K562 (cell line): ENCODE measurements at regions not wholly inside any gene's neighbourhood (a gene's known extent, or its start where the extent isn't known, plus 50 kb on each side); places are given as distances from the start of the nearest gene placed in this dataset.

Experiments
- ATAC-seq: fragments of 200-7000 bp; cut with Tn5 transposase; 3 replicates; pipeline ENCODE4 v1.9.1; 2020; ENCODE audit warnings: moderate library complexity
- BruUV-seq: library from RNA; stranded (reverse); fragments of 400-500 nt; replicated peaks from 2 replicates; lab custom pipeline; 2021; lab: Mats Ljungman, UMichigan
- CTCF ChIA-PET: fragments of 300-600 bp; formaldehyde crosslinking; extraction: SDS; loops from one replicate; lab custom pipeline; 2021; ENCODE audit warnings: low intra/inter-chr PET ratio; lab: Yijun Ruan, JAX
- POLR2A ChIA-PET: fragments of 300-600, 350-650 bp; sonication (Branson Sonifier 250); formaldehyde crosslinking; extraction: SDS; loops from one replicate; lab custom pipeline; 2021; ENCODE audit warnings: antibody characterized with exemption, inconsistent platforms; lab: Yijun Ruan, JAX
- DNase-seq, 4 experiments: peaks; one replicate each; pipeline versions ENCODE4 v3.0.0 to v3.0.0-alpha.2; 2011 to 2018; ENCODE audit warnings: low spot score in 3 of 4, mixed read lengths in 3 of 4; ENCODE audit errors: extremely low read depth in 1 of 4
- FAIRE-seq: peaks from 2 replicates; lab custom pipeline; 2011; peaks lifted over from hg19 to GRCh38; lab: Jason Lieb, UNC
- H2AFZ ChIP-seq: 2 replicates; pipeline ENCODE4 v1.6.0; 2011; ENCODE audit warnings: low read depth, low read length, control low read depth, inconsistent platforms
- H3K27ac ChIP-seq: fragments of 200-600 bp; 3 replicates; pipeline ENCODE4 v1.8.0; 2011; ENCODE audit warnings: low read depth, mild to moderate bottlenecking, control low read depth, inconsistent platforms, low read length, moderate library complexity, mixed read lengths; ENCODE audit errors: extremely low read depth
- H3K27me3 ChIP-seq, 2 experiments: fragments of 300-600 bp in 1 of 2; 2 replicates in 1 of 2; 3 replicates in 1 of 2; pipeline versions ENCODE4 v1.6.0 to v1.8.0; 2011; ENCODE audit warnings: inconsistent platforms in 2 of 2, low read length in 2 of 2, mild to moderate bottlenecking in 1 of 2, mixed read lengths in 1 of 2, moderate library complexity in 1 of 2; ENCODE audit not compliant: control insufficient read depth in 2 of 2, insufficient read depth in 2 of 2
- H3K36me3 ChIP-seq: fragments of 300-600 bp; 3 replicates; pipeline ENCODE4 v1.8.0; 2011; ENCODE audit warnings: mild to moderate bottlenecking, low read length, inconsistent platforms; ENCODE audit not compliant: control insufficient read depth, insufficient read depth
- H3K4me1 ChIP-seq, 2 experiments: fragments of 200-600 bp in 1 of 2; replicated peaks in 1 of 2; 2 replicates in 1 of 2; 3 replicates in 1 of 2; pipeline versions ENCODE4 v1.5.1 to v1.8.0; 2011; ENCODE audit warnings: inconsistent platforms in 2 of 2, low read length in 2 of 2, mild to moderate bottlenecking in 1 of 2, mixed read lengths in 1 of 2, moderate library complexity in 1 of 2; ENCODE audit not compliant: control insufficient read depth in 2 of 2, insufficient read depth in 2 of 2
- H3K4me2 ChIP-seq: 2 replicates; pipeline ENCODE4 v1.6.1; 2011; ENCODE audit warnings: low read length, control low read depth, inconsistent platforms, mixed read lengths; ENCODE audit not compliant: insufficient read depth
- H3K4me3 ChIP-seq: fragments of 200-600 bp; sonication (generic), shearing (Covaris generic); 2 replicates; pipeline ENCODE4 v1.5.1; 2016; ENCODE audit warnings: control low read depth, inconsistent platforms
- H3K79me2 ChIP-seq: fragments of 200-600 bp; 3 replicates; pipeline ENCODE4 v1.8.0; 2011; ENCODE audit warnings: low read length, inconsistent platforms; ENCODE audit not compliant: control insufficient read depth, insufficient read depth
- H3K9ac ChIP-seq, 2 experiments: 2 replicates each; pipeline versions ENCODE4 v1.6.0 to v1.6.1; 2011; ENCODE audit warnings: low read depth in 2 of 2, low read length in 2 of 2, control low read depth in 1 of 2, inconsistent platforms in 1 of 2, mild to moderate bottlenecking in 1 of 2, mixed read lengths in 1 of 2; ENCODE audit not compliant: insufficient read depth in 1 of 2
- H3K9me1 ChIP-seq: one replicate; pipeline ENCODE4 v1.6.0; 2011; ENCODE audit warnings: inconsistent platforms, mild to moderate bottlenecking, low read length, moderate library complexity; ENCODE audit not compliant: control insufficient read depth, insufficient read depth
- H3K9me3 ChIP-seq: replicated peaks from 2 replicates; pipeline ENCODE4 v1.5.1; 2011; ENCODE audit warnings: low read depth, low read length, inconsistent platforms; ENCODE audit not compliant: control insufficient read depth, insufficient read depth
- H4K20me1 ChIP-seq: replicated peaks from 2 replicates; pipeline ENCODE4 v1.6.1; 2011; ENCODE audit warnings: low read length, inconsistent platforms, mixed read lengths; ENCODE audit not compliant: control insufficient read depth, insufficient read depth
- ARHGAP35 ChIP-seq: fragments of 450-650 bp; IDR thresholded peaks from 2 replicates; pipeline ENCODE4 v1.6.1; 2018; ENCODE audit not compliant: partially characterized antibody
- CBFB ChIP-seq: sonication (generic); formaldehyde crosslinking; IDR thresholded peaks from 2 replicates; pipeline ENCODE4 v1.4.0; 2020; ENCODE audit warnings: mild to moderate bottlenecking, missing genetic modification reagents
- E2F3 ChIP-seq: fragments of 250-450 bp; sonication (Bioruptor Pico); IDR thresholded peaks from 2 replicates; pipeline ENCODE4 v1.4.0; 2020; ENCODE audit warnings: mild to moderate bottlenecking
- IFI16 ChIP-seq: fragments of 250-450 bp; sonication (Bioruptor Pico); IDR thresholded peaks from 2 replicates; pipeline ENCODE4 v2.1.2; 2022; ENCODE audit warnings: mild to moderate bottlenecking, inconsistent platforms
- MTA3 ChIP-seq: fragments of 450-650 bp; formaldehyde crosslinking; IDR thresholded peaks from 2 replicates; pipeline ENCODE4 v1.6.1; 2017; ENCODE audit warnings: mild to moderate bottlenecking, borderline replicate concordance
- MXI1 ChIP-seq: IDR thresholded peaks from 2 replicates; pipeline ENCODE4 v1.6.1; 2011; ENCODE audit warnings: low read depth, mild to moderate bottlenecking, improper control_type of control experiment, low read length
- POLR2AphosphoS5 ChIP-seq: IDR thresholded peaks from 2 replicates; pipeline ENCODE4 v1.6.1; 2011; ENCODE audit warnings: mild to moderate bottlenecking, low read depth, low read length, moderate library complexity; ENCODE audit not compliant: control insufficient read depth, insufficient read depth
- RFX5 ChIP-seq: IDR thresholded peaks from 2 replicates; pipeline ENCODE4 v1.6.1; 2011; ENCODE audit warnings: low read depth, mild to moderate bottlenecking, improper control_type of control experiment, low read length
- STAT6 ChIP-seq: sonication (generic); formaldehyde crosslinking; IDR thresholded peaks from 2 replicates; pipeline ENCODE4 v1.8.1; 2023; ENCODE audit warnings: mild to moderate bottlenecking, missing genetic modification reagents
- TEAD2 ChIP-seq: fragments of 450-650 bp; IDR thresholded peaks from 2 replicates; pipeline ENCODE4 v1.6.1; 2016; ENCODE audit warnings: missing genetic modification characterization, control low read depth, missing compliant biosample characterization
- ZNF140 ChIP-seq: fragments of 250-450 bp; sonication (Bioruptor Pico); IDR thresholded peaks from 2 replicates; pipeline ENCODE4 v1.8.0; 2021; ENCODE audit warnings: moderate library complexity, mild to moderate bottlenecking, inconsistent platforms
- ZNF707 ChIP-seq: fragments of 250-450 bp; sonication (Bioruptor Pico); conservative IDR thresholded peaks from 2 replicates; pipeline ENCODE4 v1.8.0; 2022; ENCODE audit warnings: inconsistent platforms, mild to moderate bottlenecking, moderate library complexity
- ZNF778 ChIP-seq: fragments of 450-650 bp; formaldehyde crosslinking; IDR thresholded peaks from 2 replicates; pipeline ENCODE4 v1.4.0; 2020; ENCODE audit warnings: mild to moderate bottlenecking, moderate library complexity
- in situ Hi-C: fragments of 300-500 bp; cut with MboI; formaldehyde crosslinking; loops from 4 replicates; pipeline ENCODE4 v1.15.0; 2018; ENCODE audit warnings: inconsistent platforms, mixed read lengths
- intact Hi-C: fragments of 100-400 bp; cut with micrococcal nuclease; formaldehyde crosslinking; loops from 2 replicates; pipeline ENCODE4 v1.14.2; 2022

- Histone ChIP-seq H3K4me3 (no peak overlapping the region), H3K4me1 (no peaks in the 10 kb centered on the region), H3K9me3 (no peaks in the 10 kb centered on the region), H4K20me1 (no peaks in the 10 kb centered on the region), H2AFZ (no peak overlapping the region), H3K27me3 (no peaks in the 10 kb centered on the region), H3K79me2 (no peaks in the 10 kb centered on the region), H3K27ac (no peak overlapping the region), H3K4me2 (no peak overlapping the region)
- ATAC-seq (no peak), DNase-seq (no peak), FAIRE-seq (no peak)
- BruUV-seq = no TSS peak
- POLR2A ChIA-PET = no interaction called here
- CTCF ChIA-PET = no interaction called here
- in situ Hi-C loops (no loop called here), intact Hi-C loops (no loop called here)
- TF ChIP-seq E2F3 (CRISPR knock-in tag) = no peak
- no peak for TF ChIP-seq ARHGAP35
- TF ChIP-seq ZNF707 = no peak
- TF ChIP-seq CBFB (CRISPR knock-in tag) = no peak
- no peak for TF ChIP-seq ZNF140 (CRISPR knock-in tag)
- no peak for TF ChIP-seq MTA3
- no peak for TF ChIP-seq TEAD2 (tag)
- TF ChIP-seq IFI16 (CRISPR knock-in tag) = no peak
- TF ChIP-seq, all 486 proteins: peak for 0
- H3K36me3 ChIP-seq = no peaks in the 10 kb centered on the region
- no peak overlapping the region for H3K9ac ChIP-seq
- no peaks in the 10 kb centered on the region for H3K9me1 ChIP-seq
Observed at GRCh38 chr4:120528428-120528827, 394.1 kb downstream of the PRDM5 start.

- DNase-seq (no peak), ATAC-seq (no peak), FAIRE-seq (no peak)
- no peak overlapping the region for H3K27ac ChIP-seq
- in situ Hi-C loops = no loop called here
- no peak overlapping the region for H3K4me2 ChIP-seq
- H2AFZ ChIP-seq = no peak overlapping the region
- no peaks in the 10 kb centered on the region for H3K9me1 ChIP-seq
- no peak overlapping the region for H3K4me3 ChIP-seq
- TF ChIP-seq STAT6 (CRISPR knock-in tag) (no peak), RFX5 (no peak), POLR2AphosphoS5 (no peak), ZNF778 (CRISPR knock-in tag) (no peak), MXI1 (no peak)
- H3K27me3 ChIP-seq = no peaks in the 10 kb centered on the region
- no peak overlapping the region for H3K9ac ChIP-seq
- H3K36me3 ChIP-seq = no peaks in the 10 kb centered on the region
- BruUV-seq = no TSS peak
- intact Hi-C loops = no loop called here
- no peaks in the 10 kb centered on the region; the same call in 1 of the 2 replicates for H3K9me3 ChIP-seq
- POLR2A ChIA-PET = no interaction called here
- H3K79me2 ChIP-seq = no peaks in the 10 kb centered on the region
- H4K20me1 ChIP-seq = no peaks in the 10 kb centered on the region
- no peaks in the 10 kb centered on the region for H3K4me1 ChIP-seq
- CTCF ChIA-PET = no interaction called here
Observed at GRCh38 chr4:120526033-120526432, 396.5 kb downstream of the PRDM5 start.
